ENCODE measurements at regions not wholly inside any gene's neighbourhood (a gene's known extent, or its start where the extent isn't known, plus 50 kb on each side); places are given as distances from the start of the nearest gene placed in this dataset.
A peak's percentile ranks its signal among the peaks of the same experiment; 100 is the strongest.
"Not testable (repeated sequence)": the region's sequence is repeated elsewhere in the genome, so short reads cannot be mapped to it uniquely, and the experiment has no call there.

- no peak overlapping the region for H3K27ac ChIP-seq
- no peak for TF ChIP-seq ZFX (IDR thresholded peaks at IDR 0.05; ENCODE audit: borderline replicate concordance)
- no peak for TF ChIP-seq CTCF (IDR thresholded peaks at IDR 0.05)
These were observed 144.8 kb upstream of the ADCY2 start for GRCh38 chr5:7251132-7251531.

DNA sequence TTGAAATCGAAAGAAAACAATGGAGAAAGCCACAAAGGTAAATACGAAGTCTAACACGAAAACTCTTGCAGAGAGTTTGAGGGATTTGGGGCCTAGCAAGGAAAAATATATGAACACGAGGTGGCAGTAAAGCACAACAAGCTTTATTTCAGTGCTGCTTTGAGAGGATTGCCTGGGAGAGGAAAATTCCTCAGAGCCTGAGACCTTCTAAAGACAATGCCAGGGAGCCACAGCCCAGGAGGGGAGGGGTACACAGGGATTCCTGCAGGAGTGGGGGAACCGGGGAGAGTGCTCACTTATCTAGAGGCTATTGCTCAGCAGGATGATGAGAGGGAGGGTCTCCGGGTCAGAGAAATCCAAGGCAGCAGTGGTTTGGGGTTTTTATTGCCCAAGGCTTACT is 134.9 kb upstream of the ADCY2 start:
- H3K27ac ChIP-seq, result no peak overlapping the region
- TF ChIP-seq ZFX (IDR thresholded peaks at IDR 0.05; ENCODE audit: borderline replicate concordance) (no peak), CTCF (IDR thresholded peaks at IDR 0.05) (peak; percentile 75)

DNA sequence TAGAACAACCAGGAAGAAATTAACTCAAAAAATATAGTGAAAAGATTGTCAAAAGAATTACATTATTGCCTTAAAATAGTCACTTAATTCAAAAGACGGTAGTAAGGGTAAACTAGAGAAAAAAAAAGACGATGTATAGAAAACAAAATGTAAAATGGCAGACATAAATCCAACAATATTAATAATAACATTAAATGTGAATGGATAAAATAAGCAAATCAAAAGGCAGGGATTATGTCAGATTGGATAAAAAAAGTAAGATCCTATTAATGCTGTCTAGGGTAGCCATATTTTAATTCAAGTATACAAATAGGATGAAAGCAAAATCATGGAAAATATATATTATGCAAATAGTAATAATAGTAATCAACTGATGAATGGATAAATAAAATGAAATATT is 134.0 kb upstream of the ADCY2 start:
- no peak for TF ChIP-seq ZFX (IDR thresholded peaks at IDR 0.05; ENCODE audit: borderline replicate concordance)
- TF ChIP-seq CTCF (IDR thresholded peaks at IDR 0.05), result no peak
- no peak overlapping the region for H3K27ac ChIP-seq

- H3K27ac ChIP-seq, result not testable (repeated sequence)
These were observed 132.4 kb upstream of the ADCY2 start for GRCh38 chr5:7263398-7264015.

DNA sequence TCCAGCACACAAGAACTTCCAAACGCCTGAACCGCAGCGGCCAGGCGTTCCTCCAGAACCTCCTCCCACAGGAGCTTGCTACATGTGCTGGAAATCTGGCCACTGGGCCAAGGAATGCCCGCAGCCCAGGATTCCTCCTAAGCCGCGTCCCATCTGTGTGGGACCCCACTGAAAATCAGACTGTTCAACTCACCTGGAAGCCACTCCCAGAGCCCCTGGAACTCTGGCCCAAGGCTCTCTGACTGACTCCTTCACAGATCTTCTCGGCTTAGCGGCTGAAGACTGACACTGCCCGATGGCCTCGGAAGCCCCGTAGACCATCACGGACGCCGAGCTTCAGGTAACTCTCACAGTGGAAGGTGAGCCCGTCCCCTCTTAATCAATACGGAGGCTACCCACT is 130.2 kb upstream of the ADCY2 start:
- H3K27ac ChIP-seq, result not testable (repeated sequence)

- H3K27ac ChIP-seq, result not testable (repeated sequence)
These were observed 127.2 kb upstream of the ADCY2 start for GRCh38 chr5:7268722-7269121.

DNA sequence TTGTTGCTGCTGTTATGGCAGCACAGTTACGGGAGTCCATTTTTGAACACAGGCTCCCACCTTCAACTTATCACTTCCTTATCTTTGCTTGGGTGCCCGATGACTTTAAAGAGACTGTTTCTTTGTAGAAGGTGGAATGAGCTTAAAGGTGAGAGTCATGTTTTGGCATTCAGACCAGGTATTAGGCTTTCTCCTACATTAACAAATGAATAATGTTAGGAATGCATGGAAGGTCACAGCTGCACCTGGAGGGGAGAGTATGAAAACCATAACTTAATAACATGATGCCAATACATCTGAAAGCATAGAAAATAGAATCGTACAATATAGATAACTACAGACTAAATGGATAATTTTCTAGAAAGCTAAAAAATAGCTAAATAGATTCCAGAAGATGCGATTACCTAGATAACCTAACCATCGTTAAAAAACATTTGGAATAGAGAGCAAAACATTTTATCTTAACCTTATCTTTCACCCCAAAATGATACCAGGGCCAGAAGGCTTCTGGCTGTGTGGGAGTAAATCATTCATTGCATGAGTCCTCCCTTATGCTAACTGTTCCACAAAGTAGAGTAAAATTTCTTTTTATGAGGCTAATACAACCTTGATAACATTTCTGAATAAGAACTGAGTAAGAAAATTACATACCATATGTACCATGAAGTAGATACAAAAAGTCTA is 126.2 kb upstream of the ADCY2 start:
- H3K27ac ChIP-seq, result no peak overlapping the region
- TF ChIP-seq CTCF (IDR thresholded peaks at IDR 0.05), result no peak

GRCh38 chr5:7271435-7272084 is 124.4 kb upstream of the ADCY2 start:
- no peak overlapping the region for H3K27ac ChIP-seq
- no peak for TF ChIP-seq CTCF (IDR thresholded peaks at IDR 0.05)
- TF ChIP-seq ZFX (IDR thresholded peaks at IDR 0.05; ENCODE audit: borderline replicate concordance), result no peak
